ENCODE measurements at regions not wholly inside any gene's neighbourhood (a gene's known extent, or its start where the extent isn't known, plus 50 kb on each side); places are given as distances from the start of the nearest gene placed in this dataset.

DNA sequence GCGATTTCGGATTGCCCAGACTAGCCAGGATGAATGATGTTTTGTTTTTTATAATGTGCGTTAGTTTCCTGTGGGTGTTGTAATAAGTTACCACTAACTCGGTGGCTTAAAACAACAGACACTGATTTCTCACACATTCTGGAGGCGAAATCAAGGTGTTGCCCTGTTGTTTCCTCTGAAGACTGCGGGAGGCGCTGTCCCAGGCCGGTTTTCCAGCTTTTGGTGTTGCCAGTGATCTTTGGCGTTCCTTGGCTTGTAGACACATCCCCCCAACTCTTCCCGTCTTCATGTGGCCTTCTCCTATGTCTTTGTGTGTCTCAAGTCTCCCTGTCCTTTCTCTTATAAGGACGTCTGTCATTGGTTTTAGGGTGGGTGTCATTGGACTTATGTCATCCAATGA lies 267.7 kb downstream of the AACS start:
- TF ChIP-seq EZH2 (IDR thresholded peaks at IDR 0.05; ENCODE audit: low read depth), result no peak
- TF ChIP-seq, protein P1, sequence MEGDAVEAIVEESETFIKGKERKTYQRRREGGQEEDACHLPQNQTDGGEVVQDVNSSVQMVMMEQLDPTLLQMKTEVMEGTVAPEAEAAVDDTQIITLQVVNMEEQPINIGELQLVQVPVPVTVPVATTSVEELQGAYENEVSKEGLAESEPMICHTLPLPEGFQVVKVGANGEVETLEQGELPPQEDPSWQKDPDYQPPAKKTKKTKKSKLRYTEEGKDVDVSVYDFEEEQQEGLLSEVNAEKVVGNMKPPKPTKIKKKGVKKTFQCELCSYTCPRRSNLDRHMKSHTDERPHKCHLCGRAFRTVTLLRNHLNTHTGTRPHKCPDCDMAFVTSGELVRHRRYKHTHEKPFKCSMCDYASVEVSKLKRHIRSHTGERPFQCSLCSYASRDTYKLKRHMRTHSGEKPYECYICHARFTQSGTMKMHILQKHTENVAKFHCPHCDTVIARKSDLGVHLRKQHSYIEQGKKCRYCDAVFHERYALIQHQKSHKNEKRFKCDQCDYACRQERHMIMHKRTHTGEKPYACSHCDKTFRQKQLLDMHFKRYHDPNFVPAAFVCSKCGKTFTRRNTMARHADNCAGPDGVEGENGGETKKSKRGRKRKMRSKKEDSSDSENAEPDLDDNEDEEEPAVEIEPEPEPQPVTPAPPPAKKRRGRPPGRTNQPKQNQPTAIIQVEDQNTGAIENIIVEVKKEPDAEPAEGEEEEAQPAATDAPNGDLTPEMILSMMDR (conservative IDR thresholded peaks at IDR 0.05), result no peak
